22Rv1 (cell line): ENCODE measurements at regions not wholly inside any gene's neighbourhood (a gene's known extent, or its start where the extent isn't known, plus 50 kb on each side); places are given as distances from the start of the nearest gene placed in this dataset.

Source experiments
- CTCF ChIP-seq: fragments of 450-650 bp; IDR thresholded peaks from 2 replicates; pipeline ENCODE4 v1.5.1; 2017; ENCODE audit warnings: mild to moderate bottlenecking
- ZFX ChIP-seq: fragments of 450-650 bp; IDR thresholded peaks from 2 replicates; pipeline ENCODE4 v1.6.1; 2017; ENCODE audit warnings: antibody characterized with exemption, borderline replicate concordance

- TF ChIP-seq CTCF (no peak), ZFX (no peak)
These were observed 923.5 kb upstream of the CDH10 start for GRCh38 chr5:25568294-25568693.
